GM12878 (cell line): ENCODE measurements at regions not wholly inside any gene's neighbourhood (a gene's known extent, or its start where the extent isn't known, plus 50 kb on each side); places are given as distances from the start of the nearest gene placed in this dataset.

Experiments
- ATAC-seq: fragments of 200-7000 bp; cut with Tn5 transposase; 3 replicates; pipeline ENCODE4 v1.9.1; 2020; ENCODE audit warnings: mild to moderate bottlenecking, moderate library complexity
- BruUV-seq: library from RNA; stranded (reverse); fragments of 400-500 nt; replicated peaks from 2 replicates; lab custom pipeline; 2021; lab: Mats Ljungman, UMichigan
- CTCF ChIA-PET: fragments of 300-600 bp; sonication (Branson Sonifier 250); formaldehyde crosslinking; extraction: SDS; loops from one replicate; lab custom pipeline; 2021; ENCODE audit warnings: inconsistent platforms; lab: Yijun Ruan, JAX
- POLR2A ChIA-PET: fragments of 350-600 bp; formaldehyde crosslinking; extraction: SDS; loops from one replicate; lab custom pipeline; 2021; ENCODE audit warnings: inconsistent platforms; lab: Charles Lee
- RAD21 ChIA-PET: fragments of 300-600 bp; sonication (Branson Sonifier 250); formaldehyde crosslinking; loops from one replicate; lab custom pipeline; 2023; ENCODE audit warnings: antibody characterized with exemption; ENCODE audit not compliant: unreplicated experiment; lab: Charles Lee
- SMC1A ChIA-PET: fragments of 300-600 bp; sonication (Branson Sonifier 250); formaldehyde crosslinking; loops from one replicate; lab custom pipeline; 2023; ENCODE audit not compliant: unreplicated experiment, uncharacterized antibody; lab: Charles Lee
- DNase-seq: peaks from one replicate; pipeline ENCODE4 v3.0.0-alpha.2; 2011; ENCODE audit warnings: low read depth, low spot score
- FAIRE-seq: peaks from 3 replicates; lab custom pipeline; 2011; peaks lifted over from hg19 to GRCh38; lab: Jason Lieb, UNC
- H2AFZ ChIP-seq: 2 replicates; pipeline ENCODE4 v1.6.0; 2011; ENCODE audit warnings: low read depth, low read length, control low read depth; ENCODE audit not compliant: control insufficient read depth
- H3K27ac ChIP-seq: 2 replicates; pipeline ENCODE4 v1.5.1; 2011; ENCODE audit warnings: control low read depth; ENCODE audit not compliant: control insufficient read depth, insufficient read depth
- H3K27me3 ChIP-seq, 2 experiments: replicated peaks in 1 of 2; 2 replicates each; pipeline versions ENCODE4 v1.6.0 to v1.6.1; 2011; ENCODE audit warnings: low read length in 1 of 2; ENCODE audit not compliant: control insufficient read depth in 2 of 2, insufficient read depth in 2 of 2
- H3K36me3 ChIP-seq, 2 experiments: 2 replicates each; pipeline ENCODE4 v1.5.1; 2011; ENCODE audit warnings: low read length in 1 of 2; ENCODE audit not compliant: control insufficient read depth in 2 of 2, insufficient read depth in 2 of 2
- H3K4me1 ChIP-seq: 2 replicates; pipeline ENCODE4 v1.6.1; 2011; ENCODE audit warnings: mild to moderate bottlenecking, low read length, moderate library complexity, mixed read lengths; ENCODE audit not compliant: control insufficient read depth, insufficient read depth
- H3K4me2 ChIP-seq: 2 replicates; pipeline ENCODE4 v1.6.0; 2011; ENCODE audit warnings: control low read depth; ENCODE audit not compliant: control insufficient read depth, insufficient read depth
- H3K4me3 ChIP-seq: fragments of 200-600 bp; sonication (generic); 2 replicates; pipeline ENCODE4 v1.5.1; 2016
- H3K79me2 ChIP-seq: 2 replicates; pipeline ENCODE4 v1.6.0; 2011; ENCODE audit warnings: low read length; ENCODE audit not compliant: control insufficient read depth, insufficient read depth
- H3K9ac ChIP-seq: 2 replicates; pipeline ENCODE4 v1.8.0; 2011; ENCODE audit warnings: low read length, control low read depth, mixed read lengths; ENCODE audit not compliant: control insufficient read depth, insufficient read depth
- H3K9me3 ChIP-seq: replicated peaks from 3 replicates; pipeline ENCODE4 v1.5.1; 2011; ENCODE audit warnings: mild to moderate bottlenecking, low read length; ENCODE audit not compliant: control insufficient read depth, insufficient read depth
- H4K20me1 ChIP-seq: 2 replicates; pipeline ENCODE4 v1.6.0; 2011; ENCODE audit not compliant: control insufficient read depth, insufficient read depth
- ATF7 ChIP-seq: fragments of 450-650 bp; IDR thresholded peaks from 2 replicates; pipeline ENCODE4 v1.6.1; 2016; ENCODE audit warnings: low read depth, mild to moderate bottlenecking
- CEBPZ ChIP-seq: fragments of 150-350 bp; IDR thresholded peaks from 2 replicates; pipeline ENCODE4 v1.6.1; 2016; ENCODE audit warnings: low read depth, low read length
- JUNB ChIP-seq: IDR thresholded peaks from 2 replicates; pipeline ENCODE4 v1.6.1; 2016; ENCODE audit warnings: antibody characterized with exemption, mild to moderate bottlenecking
- MTA2 ChIP-seq: fragments of 450-650 bp; IDR thresholded peaks from 2 replicates; pipeline ENCODE4 v1.6.1; 2016; ENCODE audit warnings: low read depth, mild to moderate bottlenecking, moderate library complexity
- MYC ChIP-seq: IDR thresholded peaks from 2 replicates; pipeline ENCODE4 v1.6.1; 2011; ENCODE audit warnings: mild to moderate bottlenecking, low read length, moderate library complexity, inconsistent platforms; ENCODE audit not compliant: insufficient read depth, insufficient replicate concordance, insufficient read length, severe bottlenecking
- PML ChIP-seq: IDR thresholded peaks from 2 replicates; pipeline ENCODE4 v1.6.1; 2012; ENCODE audit warnings: low read length, inconsistent platforms
- POLR2AphosphoS2 ChIP-seq: IDR thresholded peaks from 2 replicates; pipeline ENCODE4 v1.6.1; 2011; ENCODE audit warnings: low read depth, mild to moderate bottlenecking, low read length, improper control_type of control experiment, moderate library complexity
- POU2F2 ChIP-seq: IDR thresholded peaks from 3 replicates; pipeline ENCODE4 v1.6.1; 2011; ENCODE audit warnings: low read depth, mild to moderate bottlenecking, low read length, borderline replicate concordance
- RFX5 ChIP-seq: IDR thresholded peaks from 2 replicates; pipeline ENCODE4 v1.6.1; 2011; ENCODE audit warnings: low read depth, low read length, improper control_type of control experiment
- YY1 ChIP-seq: IDR thresholded peaks from 2 replicates; pipeline ENCODE4 v1.6.1; 2011; ENCODE audit warnings: low read depth, mild to moderate bottlenecking, low read length
- WGBS: methylation state at CpG from one replicate; pipeline ENCODE4 v1.1.6; 2016; ENCODE audit warnings: low lambda C conversion rate; ENCODE audit not compliant: insufficient replicate concordance, insufficient coverage; ENCODE audit errors: missing lambda C conversion rate; 5-methylcytosine and 5-hydroxymethylcytosine counted together
- in situ Hi-C: fragments of 300-500 bp; cut with MboI; formaldehyde crosslinking; loops from 9 replicates; pipeline ENCODE4 v1.14.3; 2018; ENCODE audit warnings: mixed read lengths
- intact Hi-C: fragments of 100-400 bp; cut with micrococcal nuclease; formaldehyde crosslinking; loops from one replicate; pipeline ENCODE4 v1.14.2; 2022; ENCODE audit not compliant: unreplicated experiment
- TF ChIP-seq, protein P1 (sequence below): fragments of 450-650 bp; formaldehyde crosslinking; IDR thresholded peaks from 2 replicates; pipeline ENCODE4 v1.4.0; 2020; ENCODE audit warnings: mild to moderate bottlenecking, moderate library complexity
- TF ChIP-seq, protein P2 (sequence below): IDR thresholded peaks from 2 replicates; pipeline ENCODE4 v1.6.1; 2011; ENCODE audit warnings: low read depth, low read length, improper control_type of control experiment, borderline replicate concordance
- TF ChIP-seq, protein P3 (sequence below), 3 experiments: IDR thresholded peaks in 2 of 3; conservative IDR thresholded peaks in 1 of 3; 2 replicates each; pipeline ENCODE4 v1.5.1; 2011; ENCODE audit warnings: low read depth in 3 of 3, low read length in 3 of 3, mild to moderate bottlenecking in 3 of 3, control low read depth in 2 of 3, moderate library complexity in 2 of 3, inconsistent platforms in 1 of 3, mixed read lengths in 1 of 3; ENCODE audit not compliant: control insufficient read depth in 2 of 3, insufficient read depth in 1 of 3; ENCODE audit errors: extremely low read depth in 1 of 3

DNA sequence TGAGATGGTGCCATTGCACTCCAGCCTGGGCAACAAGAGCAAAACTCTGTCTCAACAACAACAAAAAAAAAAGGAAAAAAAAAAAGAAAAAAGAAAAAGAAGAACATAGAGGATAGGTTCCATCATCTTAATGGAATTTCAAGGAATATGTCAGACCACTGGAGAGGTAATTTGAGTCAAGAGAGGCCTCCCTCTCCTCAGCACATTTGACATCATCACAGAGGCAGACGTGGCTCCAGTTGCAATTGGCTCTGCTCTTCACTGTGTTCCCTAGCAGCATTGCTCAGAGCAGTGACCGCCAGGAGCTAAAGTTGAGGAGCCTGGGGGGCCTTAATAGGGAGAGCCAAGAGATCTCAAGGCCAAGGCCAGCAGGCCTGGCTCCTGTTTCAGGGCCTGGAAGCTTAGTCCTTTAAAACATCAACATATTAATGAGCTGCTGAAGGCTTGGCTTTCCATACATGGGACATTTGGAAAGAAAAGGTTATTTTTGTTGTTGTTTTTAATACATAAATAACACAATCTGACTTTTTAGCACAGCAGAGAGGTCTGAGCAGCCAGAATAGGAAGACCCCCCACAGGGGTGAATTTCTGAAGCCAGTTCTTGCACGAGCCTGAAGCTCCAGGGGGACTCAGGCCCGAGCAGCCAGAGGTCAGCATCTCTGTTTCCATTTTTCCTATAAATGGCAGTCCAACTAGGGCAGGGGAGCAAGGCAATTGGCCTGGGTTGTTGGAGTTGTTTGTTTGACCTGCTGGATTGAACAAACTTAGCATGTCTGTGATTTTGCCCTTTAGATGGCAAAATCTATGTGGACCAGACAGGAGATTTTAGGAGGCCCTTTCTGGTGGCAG is 118.3 kb upstream of the FGGY start:
- Histone ChIP-seq H3K4me2 (no peak overlapping the region), H3K4me1 (no peaks in the 10 kb centered on the region), H2AFZ (no peak overlapping the region), H3K4me3 (no peak overlapping the region), H3K79me2 (no peaks in the 10 kb centered on the region), H4K20me1 (no peaks in the 10 kb centered on the region), H3K36me3 (no peaks in the 10 kb centered on the region), H3K27ac (no peak overlapping the region), H3K9me3 (no peaks in the 10 kb centered on the region), H3K27me3 (no peaks in the 10 kb centered on the region), H3K9ac (no peak overlapping the region)
- intact Hi-C loops (no loop called here), in situ Hi-C loops (no loop called here)
- no peak for FAIRE-seq
- no peak for ATAC-seq
- SMC1A ChIA-PET = interaction anchor here (1.0 to 1.5 kb wide), 2 partner anchors 13 to 19 kb away, joined by 3 to 6 read pairs; no protein-coding TSS in a partner anchor
- BruUV-seq = no TSS peak
- no peak for DNase-seq
- CTCF ChIA-PET = interaction anchor here (0.6 kb wide), 1 partner anchor 340 kb away, joined by 3 read pairs; no protein-coding TSS in a partner anchor
- POLR2A ChIA-PET = interaction anchor here (0.6 kb wide), 1 partner anchor 278 kb away, joined by 8 read pairs; no protein-coding TSS in a partner anchor
- RAD21 ChIA-PET = interaction anchor here (1.0 to 1.3 kb wide), 2 partner anchors 11 to 321 kb away, joined by 3 read pairs; no protein-coding TSS in a partner anchor
- TF ChIP-seq MTA2 = no peak
- TF ChIP-seq POU2F2 = no peak
- no peak for TF ChIP-seq ATF7
- TF ChIP-seq, protein P1, sequence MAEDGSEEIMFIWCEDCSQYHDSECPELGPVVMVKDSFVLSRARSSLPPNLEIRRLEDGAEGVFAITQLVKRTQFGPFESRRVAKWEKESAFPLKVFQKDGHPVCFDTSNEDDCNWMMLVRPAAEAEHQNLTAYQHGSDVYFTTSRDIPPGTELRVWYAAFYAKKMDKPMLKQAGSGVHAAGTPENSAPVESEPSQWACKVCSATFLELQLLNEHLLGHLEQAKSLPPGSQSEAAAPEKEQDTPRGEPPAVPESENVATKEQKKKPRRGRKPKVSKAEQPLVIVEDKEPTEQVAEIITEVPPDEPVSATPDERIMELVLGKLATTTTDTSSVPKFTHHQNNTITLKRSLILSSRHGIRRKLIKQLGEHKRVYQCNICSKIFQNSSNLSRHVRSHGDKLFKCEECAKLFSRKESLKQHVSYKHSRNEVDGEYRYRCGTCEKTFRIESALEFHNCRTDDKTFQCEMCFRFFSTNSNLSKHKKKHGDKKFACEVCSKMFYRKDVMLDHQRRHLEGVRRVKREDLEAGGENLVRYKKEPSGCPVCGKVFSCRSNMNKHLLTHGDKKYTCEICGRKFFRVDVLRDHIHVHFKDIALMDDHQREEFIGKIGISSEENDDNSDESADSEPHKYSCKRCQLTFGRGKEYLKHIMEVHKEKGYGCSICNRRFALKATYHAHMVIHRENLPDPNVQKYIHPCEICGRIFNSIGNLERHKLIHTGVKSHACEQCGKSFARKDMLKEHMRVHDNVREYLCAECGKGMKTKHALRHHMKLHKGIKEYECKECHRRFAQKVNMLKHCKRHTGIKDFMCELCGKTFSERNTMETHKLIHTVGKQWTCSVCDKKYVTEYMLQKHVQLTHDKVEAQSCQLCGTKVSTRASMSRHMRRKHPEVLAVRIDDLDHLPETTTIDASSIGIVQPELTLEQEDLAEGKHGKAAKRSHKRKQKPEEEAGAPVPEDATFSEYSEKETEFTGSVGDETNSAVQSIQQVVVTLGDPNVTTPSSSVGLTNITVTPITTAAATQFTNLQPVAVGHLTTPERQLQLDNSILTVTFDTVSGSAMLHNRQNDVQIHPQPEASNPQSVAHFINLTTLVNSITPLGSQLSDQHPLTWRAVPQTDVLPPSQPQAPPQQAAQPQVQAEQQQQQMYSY (CRISPR knock-in tag) = no peak
- TF ChIP-seq RFX5 = no peak
- no peak for TF ChIP-seq PML
- no peak for TF ChIP-seq JUNB
- TF ChIP-seq, protein P2, sequence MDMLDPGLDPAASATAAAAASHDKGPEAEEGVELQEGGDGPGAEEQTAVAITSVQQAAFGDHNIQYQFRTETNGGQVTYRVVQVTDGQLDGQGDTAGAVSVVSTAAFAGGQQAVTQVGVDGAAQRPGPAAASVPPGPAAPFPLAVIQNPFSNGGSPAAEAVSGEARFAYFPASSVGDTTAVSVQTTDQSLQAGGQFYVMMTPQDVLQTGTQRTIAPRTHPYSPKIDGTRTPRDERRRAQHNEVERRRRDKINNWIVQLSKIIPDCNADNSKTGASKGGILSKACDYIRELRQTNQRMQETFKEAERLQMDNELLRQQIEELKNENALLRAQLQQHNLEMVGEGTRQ = no peak
- TF ChIP-seq YY1 = no peak
- no peak for TF ChIP-seq POLR2AphosphoS2
- TF ChIP-seq, protein P3, sequence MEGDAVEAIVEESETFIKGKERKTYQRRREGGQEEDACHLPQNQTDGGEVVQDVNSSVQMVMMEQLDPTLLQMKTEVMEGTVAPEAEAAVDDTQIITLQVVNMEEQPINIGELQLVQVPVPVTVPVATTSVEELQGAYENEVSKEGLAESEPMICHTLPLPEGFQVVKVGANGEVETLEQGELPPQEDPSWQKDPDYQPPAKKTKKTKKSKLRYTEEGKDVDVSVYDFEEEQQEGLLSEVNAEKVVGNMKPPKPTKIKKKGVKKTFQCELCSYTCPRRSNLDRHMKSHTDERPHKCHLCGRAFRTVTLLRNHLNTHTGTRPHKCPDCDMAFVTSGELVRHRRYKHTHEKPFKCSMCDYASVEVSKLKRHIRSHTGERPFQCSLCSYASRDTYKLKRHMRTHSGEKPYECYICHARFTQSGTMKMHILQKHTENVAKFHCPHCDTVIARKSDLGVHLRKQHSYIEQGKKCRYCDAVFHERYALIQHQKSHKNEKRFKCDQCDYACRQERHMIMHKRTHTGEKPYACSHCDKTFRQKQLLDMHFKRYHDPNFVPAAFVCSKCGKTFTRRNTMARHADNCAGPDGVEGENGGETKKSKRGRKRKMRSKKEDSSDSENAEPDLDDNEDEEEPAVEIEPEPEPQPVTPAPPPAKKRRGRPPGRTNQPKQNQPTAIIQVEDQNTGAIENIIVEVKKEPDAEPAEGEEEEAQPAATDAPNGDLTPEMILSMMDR (IDR thresholded peaks at IDR 0.05 in 2 of 3, conservative IDR thresholded peaks at IDR 0.05 in 1 of 3; ENCODE audit: control insufficient read depth in 2 of 3, extremely low read depth in 1 of 3, insufficient read depth in 1 of 3, low read depth in 3 of 3, low read length in 3 of 3) = no peak
- TF ChIP-seq CEBPZ = no peak
- no peak for TF ChIP-seq MYC
- WGBS = 54% methylated on average over 4 of the region's 4 CpGs
